HCT116 (cell line): ENCODE measurements at regions not wholly inside any gene's neighbourhood (a gene's known extent, or its start where the extent isn't known, plus 50 kb on each side); places are given as distances from the start of the nearest gene placed in this dataset.

Experiments used
- CEBPB ChIP-seq: IDR thresholded peaks from 2 replicates; pipeline ENCODE4 v1.6.1; 2012; ENCODE audit warnings: low read depth
- CTCF ChIP-seq, 3 experiments: fragments of 200-600 bp in 1 of 3; sonication (generic) in 1 of 3; IDR thresholded peaks in 2 of 3; conservative IDR thresholded peaks in 1 of 3; 2 replicates each; pipeline ENCODE4 v1.5.1; 2012 to 2017; ENCODE audit warnings: low read depth in 2 of 3, low read length in 2 of 3, antibody characterized with exemption in 1 of 3, borderline replicate concordance in 1 of 3, control low read depth in 1 of 3, mild to moderate bottlenecking in 1 of 3, mixed read lengths in 1 of 3, mixed run types in 1 of 3, moderate library complexity in 1 of 3; ENCODE audit not compliant: insufficient read depth in 1 of 3
- EZH2phosphoT487 ChIP-seq: fragments of 200-600 bp; IDR thresholded peaks from 2 replicates; pipeline ENCODE4 v1.6.1; 2018; ENCODE audit warnings: antibody characterized with exemption, borderline replicate concordance
- FOSL1 ChIP-seq: IDR thresholded peaks from 2 replicates; pipeline ENCODE4 v1.6.1; 2012; ENCODE audit warnings: low read depth
- POLR2A ChIP-seq: IDR thresholded peaks from 2 replicates; pipeline ENCODE4 v1.7.0; 2011; ENCODE audit warnings: borderline replicate concordance; ENCODE audit not compliant: insufficient read depth, insufficient read length; ENCODE audit errors: extremely low read depth
- POLR2AphosphoS5 ChIP-seq: IDR thresholded peaks from 2 replicates; pipeline ENCODE4 v1.6.1; 2011; ENCODE audit warnings: mild to moderate bottlenecking, low read depth, low read length, moderate library complexity
- REST ChIP-seq: IDR thresholded peaks from 2 replicates; pipeline ENCODE4 v1.6.1; 2012; ENCODE audit warnings: low read depth
- YY1 ChIP-seq: IDR thresholded peaks from 2 replicates; pipeline ENCODE4 v1.6.1; 2011; ENCODE audit warnings: low read length, low read depth, moderate library complexity, mild to moderate bottlenecking; ENCODE audit not compliant: insufficient replicate concordance; ENCODE audit errors: extremely low read depth

GRCh38 chr11:71095294-71095850 lies 157.0 kb downstream of the SHANK2 start:
- TF ChIP-seq CTCF (IDR thresholded peaks at IDR 0.05 in 2 of 3, conservative IDR thresholded peaks at IDR 0.05 in 1 of 3; ENCODE audit: borderline replicate concordance in 1 of 3, insufficient read depth in 1 of 3, low read depth in 2 of 3, low read length in 2 of 3) = no peak
- no peak for TF ChIP-seq CEBPB
- no peak for TF ChIP-seq POLR2AphosphoS5
- TF ChIP-seq REST = no peak
- no peak for TF ChIP-seq EZH2phosphoT487
- TF ChIP-seq FOSL1 = no peak
- TF ChIP-seq POLR2A = no peak
- no peak for TF ChIP-seq YY1
